Breast epithelium (tissue), 4 donors: ENCODE measurements at regions not wholly inside any gene's neighbourhood (a gene's known extent, or its start where the extent isn't known, plus 50 kb on each side); places are given as distances from the start of the nearest gene placed in this dataset.
"Not testable (repeated sequence)": the region's sequence is repeated elsewhere in the genome, so short reads cannot be mapped to it uniquely, and the experiment has no call there.

ENCODE experiments used
- DNase-seq, 2 donors: peaks; one replicate each; pipeline ENCODE4 v3.0.0-alpha.2; 2019; ENCODE audit warnings: low spot score in 2 of 2
- H3K27ac ChIP-seq, 2 donors: fragments of 200-600 bp; sonication (generic) in 1 of 2; one replicate each; pipeline ENCODE4 v1.5.1; 2016 to 2019; ENCODE audit warnings: mild to moderate bottlenecking in 1 of 2
- H3K27me3 ChIP-seq, 2 donors: fragments of 200-600 bp; sonication (generic) in 1 of 2; one replicate each; pipeline versions ENCODE4 v1.5.1 to v1.6.0; 2017 to 2019; ENCODE audit warnings: control low read depth in 1 of 2, mild to moderate bottlenecking in 1 of 2
- H3K36me3 ChIP-seq: fragments of 200-600 bp; one replicate; pipeline ENCODE4 v1.5.1; 2019
- H3K4me1 ChIP-seq, 2 donors: fragments of 200-600 bp; sonication (generic); one replicate each; pipeline ENCODE4 v1.5.1; 2016 to 2019; ENCODE audit warnings: control low read depth in 1 of 2
- H3K4me3 ChIP-seq, 3 donors: fragments of 200-600 bp; sonication (generic); 1 replicate in 2 of 3; 2 replicates in 1 of 3; pipeline ENCODE4 v1.5.1; 2016 to 2019; ENCODE audit warnings: mild to moderate bottlenecking in 3 of 3, moderate library complexity in 2 of 3
- H3K9me3 ChIP-seq, 2 donors: fragments of 200-600 bp; sonication (generic) in 1 of 2; one replicate each; pipeline ENCODE4 v1.5.1; 2016 to 2019; ENCODE audit warnings: control low read depth in 1 of 2
- CTCF ChIP-seq, 3 donors: fragments of 450-650 bp; IDR thresholded peaks; one replicate each; pipeline ENCODE4 v1.5.1; 2016 to 2017; ENCODE audit warnings: antibody characterized with exemption in 3 of 3, mild to moderate bottlenecking in 3 of 3, moderate library complexity in 3 of 3
- POLR2A ChIP-seq: fragments of 450-650 bp; IDR thresholded peaks from one replicate; pipeline ENCODE4 v1.6.1; 2016; ENCODE audit warnings: antibody characterized with exemption, mild to moderate bottlenecking, moderate library complexity
- POLR2AphosphoS5 ChIP-seq, 3 donors: sonication (generic); formaldehyde crosslinking; IDR thresholded peaks; one replicate each; pipeline ENCODE4 v1.6.1; 2017; ENCODE audit warnings: antibody characterized with exemption in 3 of 3
- intact Hi-C: fragments of 100-400 bp; cut with DNase I; formaldehyde crosslinking; loops from one replicate; pipeline ENCODE4 v1.15.1; 2023; ENCODE audit warnings: low total_unique reads

- DNase-seq, result no peak
- H3K27ac ChIP-seq, result no peak overlapping the region
- TF ChIP-seq CTCF (IDR thresholded peaks at IDR 0.05) (no peak), POLR2AphosphoS5 (IDR thresholded peaks at IDR 0.05) (no peak), POLR2A (no peak)
- H3K4me1 ChIP-seq, result no peaks in the 10 kb centered on the region
- no peaks in the 10 kb centered on the region for H3K36me3 ChIP-seq
- H3K4me3 ChIP-seq, result no peak overlapping the region
- H3K9me3 ChIP-seq, result no peaks in the 10 kb centered on the region
- intact Hi-C loops, result no loop called here
- H3K27me3 ChIP-seq, result no peaks in the 10 kb centered on the region
Measured at GRCh38 chr6:26187292-26187691, 100.1 kb downstream of the HFE start.

GRCh38 chr6:26187981-26188635 is 100.9 kb downstream of the HFE start:
- no peaks in the 10 kb centered on the region for H3K9me3 ChIP-seq
- no peaks in the 10 kb centered on the region for H3K36me3 ChIP-seq
- intact Hi-C loops, result no loop called here
- H3K4me3 ChIP-seq, result peak overlapping the region; percentile 39 to 80 (median 67)
- no peak for DNase-seq
- H3K27ac ChIP-seq, result peak overlapping the region; percentile 92 to 93
- no peaks in the 10 kb centered on the region for H3K4me1 ChIP-seq
- no peaks in the 10 kb centered on the region for H3K27me3 ChIP-seq
- TF ChIP-seq POLR2AphosphoS5 (IDR thresholded peaks at IDR 0.05), result no peak
- TF ChIP-seq CTCF (IDR thresholded peaks at IDR 0.05), result no peak
- TF ChIP-seq POLR2A, result no peak

- intact Hi-C loops, DNase-seq, H3K27me3 ChIP-seq, H3K9me3 ChIP-seq, H3K27ac ChIP-seq, H3K4me3 ChIP-seq, H3K4me1 ChIP-seq, H3K36me3 ChIP-seq: not testable (repeated sequence)
Measured at GRCh38 chr6:26191512-26191911, 104.3 kb downstream of the HFE start.

- H3K9me3 ChIP-seq, result no peaks in the 10 kb centered on the region
- no peak for DNase-seq
- no peak overlapping the region for H3K4me3 ChIP-seq
- H3K27me3 ChIP-seq, result no peaks in the 10 kb centered on the region
- peak overlapping the region in 1 of 2 donors; percentile 94 for H3K27ac ChIP-seq
- no peaks in the 10 kb centered on the region for H3K4me1 ChIP-seq
- intact Hi-C loops, result no loop called here
- no peak for TF ChIP-seq CTCF (IDR thresholded peaks at IDR 0.05)
- no peak for TF ChIP-seq POLR2AphosphoS5 (IDR thresholded peaks at IDR 0.05)
- no peak for TF ChIP-seq POLR2A
- H3K36me3 ChIP-seq, result no peaks in the 10 kb centered on the region
Measured at GRCh38 chr6:26193467-26194328, 106.5 kb downstream of the HFE start.

GRCh38 chr6:26194329-26194701 is 107.1 kb downstream of the HFE start:
- DNase-seq, result no peak
- no peak for TF ChIP-seq POLR2A
- TF ChIP-seq POLR2AphosphoS5 (IDR thresholded peaks at IDR 0.05), result no peak
- no peak for TF ChIP-seq CTCF (IDR thresholded peaks at IDR 0.05)
- Histone ChIP-seq H3K36me3 (no peaks in the 10 kb centered on the region), H3K4me1 (no peaks in the 10 kb centered on the region), H3K27ac (peak overlapping the region in 1 of 2 donors; percentile 94), H3K4me3 (no peak overlapping the region), H3K9me3 (no peaks in the 10 kb centered on the region), H3K27me3 (no peaks in the 10 kb centered on the region)
- intact Hi-C loops, result no loop called here
